PC-9 (cell line): ENCODE measurements at regions not wholly inside any gene's neighbourhood (a gene's known extent, or its start where the extent isn't known, plus 50 kb on each side); places are given as distances from the start of the nearest gene placed in this dataset.
A peak's percentile ranks its signal among the peaks of the same experiment; 100 is the strongest.

Experiments used
- BruUV-seq: library from RNA; stranded (reverse); fragments of 400-500 nt; replicated peaks from 2 replicates; lab custom pipeline; 2021; lab: Mats Ljungman, UMichigan
- CTCF ChIA-PET: fragments of 300-600 bp; sonication (Branson Sonifier 250); formaldehyde crosslinking; loops from one replicate; lab custom pipeline; 2022; ENCODE audit warnings: antibody characterized with exemption; lab: Charles Lee
- POLR2A ChIA-PET: fragments of 300-600 bp; sonication (Branson Sonifier 250); formaldehyde crosslinking; loops from one replicate; lab custom pipeline; 2022; ENCODE audit warnings: antibody characterized with exemption; ENCODE audit not compliant: unreplicated experiment; lab: Charles Lee
- DNase-seq, 2 experiments: peaks; one replicate each; pipeline versions ENCODE4 v3.0.0 to v3.0.0-alpha.2; 2015 to 2022; ENCODE audit warnings: mixed read lengths in 1 of 2
- H2AFZ ChIP-seq: fragments of 200-600 bp; sonication (generic); 2 replicates; pipeline ENCODE4 v1.8.1; 2017; ENCODE audit warnings: antibody characterized with exemption
- H3F3A ChIP-seq: fragments of 200-600 bp; sonication (generic); 2 replicates; pipeline ENCODE4 v1.8.1; 2017; ENCODE audit warnings: antibody characterized with exemption, mild to moderate bottlenecking, low read depth; ENCODE audit not compliant: insufficient read depth
- H3K27ac ChIP-seq: fragments of 200-600 bp; sonication (generic); 2 replicates; pipeline ENCODE4 v1.6.1; 2016; ENCODE audit warnings: mixed run types
- H3K27me3 ChIP-seq: fragments of 200-600 bp; sonication (generic); 2 replicates; pipeline ENCODE4 v1.6.1; 2016; ENCODE audit warnings: low read depth, mixed run types; ENCODE audit not compliant: insufficient read depth
- H3K36me3 ChIP-seq: fragments of 200-600 bp; sonication (generic); 2 replicates; pipeline ENCODE4 v1.6.1; 2016; ENCODE audit warnings: low read depth, mixed run types
- H3K4me1 ChIP-seq: fragments of 200-600 bp; sonication (generic); replicated peaks from 2 replicates; pipeline ENCODE4 v1.6.1; 2016; ENCODE audit warnings: mixed run types; ENCODE audit not compliant: insufficient read depth
- H3K4me2 ChIP-seq: fragments of 200-600 bp; sonication (generic); 2 replicates; pipeline ENCODE4 v1.6.1; 2017; ENCODE audit warnings: mixed run types
- H3K4me3 ChIP-seq: fragments of 200-600 bp; sonication (generic); 2 replicates; pipeline ENCODE4 v1.6.1; 2016; ENCODE audit warnings: mixed run types
- H3K79me2 ChIP-seq: fragments of 200-600 bp; sonication (generic); 2 replicates; pipeline ENCODE4 v1.6.1; 2017; ENCODE audit warnings: low read depth, mixed run types
- H3K9me2 ChIP-seq: fragments of 200-600 bp; sonication (generic); 2 replicates; pipeline ENCODE4 v1.8.1; 2017; ENCODE audit warnings: mild to moderate bottlenecking; ENCODE audit not compliant: insufficient read depth
- H3K9me3 ChIP-seq: fragments of 200-600 bp; sonication (generic); 2 replicates; pipeline ENCODE4 v1.8.1; 2016; ENCODE audit warnings: low read depth; ENCODE audit not compliant: insufficient read depth
- H4K20me1 ChIP-seq: fragments of 200-600 bp; sonication (generic); 2 replicates; pipeline ENCODE4 v1.8.1; 2017; ENCODE audit not compliant: insufficient read depth
- EZH2 ChIP-seq: fragments of 200-600 bp; sonication (generic); IDR thresholded peaks from 2 replicates; pipeline ENCODE4 v1.8.0; 2017; ENCODE audit warnings: antibody characterized with exemption, low read depth
- intact Hi-C: fragments of 100-400 bp; cut with micrococcal nuclease; formaldehyde crosslinking; loops from one replicate; pipeline ENCODE4 v1.10.0; 2022; ENCODE audit not compliant: unreplicated experiment
- TF ChIP-seq, protein P1 (sequence below): fragments of 200-600 bp; sonication (generic); conservative IDR thresholded peaks from 2 replicates; pipeline ENCODE4 v1.6.1; 2017; ENCODE audit warnings: mixed run types, antibody characterized with exemption, mild to moderate bottlenecking, moderate library complexity

- no peak for TF ChIP-seq EZH2
- TF ChIP-seq, protein P1, sequence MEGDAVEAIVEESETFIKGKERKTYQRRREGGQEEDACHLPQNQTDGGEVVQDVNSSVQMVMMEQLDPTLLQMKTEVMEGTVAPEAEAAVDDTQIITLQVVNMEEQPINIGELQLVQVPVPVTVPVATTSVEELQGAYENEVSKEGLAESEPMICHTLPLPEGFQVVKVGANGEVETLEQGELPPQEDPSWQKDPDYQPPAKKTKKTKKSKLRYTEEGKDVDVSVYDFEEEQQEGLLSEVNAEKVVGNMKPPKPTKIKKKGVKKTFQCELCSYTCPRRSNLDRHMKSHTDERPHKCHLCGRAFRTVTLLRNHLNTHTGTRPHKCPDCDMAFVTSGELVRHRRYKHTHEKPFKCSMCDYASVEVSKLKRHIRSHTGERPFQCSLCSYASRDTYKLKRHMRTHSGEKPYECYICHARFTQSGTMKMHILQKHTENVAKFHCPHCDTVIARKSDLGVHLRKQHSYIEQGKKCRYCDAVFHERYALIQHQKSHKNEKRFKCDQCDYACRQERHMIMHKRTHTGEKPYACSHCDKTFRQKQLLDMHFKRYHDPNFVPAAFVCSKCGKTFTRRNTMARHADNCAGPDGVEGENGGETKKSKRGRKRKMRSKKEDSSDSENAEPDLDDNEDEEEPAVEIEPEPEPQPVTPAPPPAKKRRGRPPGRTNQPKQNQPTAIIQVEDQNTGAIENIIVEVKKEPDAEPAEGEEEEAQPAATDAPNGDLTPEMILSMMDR = no peak
- H3K79me2 ChIP-seq = no peaks in the 10 kb centered on the region
- CTCF ChIA-PET = no interaction called here
- POLR2A ChIA-PET = no interaction called here
- no peaks in the 10 kb centered on the region for H3K27me3 ChIP-seq
- H3K9me2 ChIP-seq = peaks cover 3% of the 10 kb centered on the region; the same call in 1 of the 2 replicates
- peak overlapping the region; percentile 26; the same call in 1 of the 2 replicates for H3K4me2 ChIP-seq
- H3K9me3 ChIP-seq = no peaks in the 10 kb centered on the region
- H3K4me1 ChIP-seq = peaks cover 25% of the 10 kb centered on the region
- H3K4me3 ChIP-seq = no peak overlapping the region
- no peak overlapping the region for H3K27ac ChIP-seq
- H3F3A ChIP-seq = peaks cover 5% of the 10 kb centered on the region; the same call in 1 of the 2 replicates
- no TSS peak for BruUV-seq
- no peaks in the 10 kb centered on the region for H3K36me3 ChIP-seq
- DNase-seq = peak in 1 of 2 experiments; percentile 35
- H4K20me1 ChIP-seq = no peaks in the 10 kb centered on the region; the same call in 1 of the 2 replicates
- intact Hi-C loops = no loop called here
- H2AFZ ChIP-seq = no peak overlapping the region
Observed at GRCh38 chr1:221085701-221086375, 206.6 kb downstream of the HLX start.

GRCh38 chr1:221087919-221088318 is 208.7 kb downstream of the HLX start:
- H3K27me3 ChIP-seq = no peaks in the 10 kb centered on the region
- DNase-seq = no peak
- H3K4me2 ChIP-seq = peak overlapping the region; percentile 20; the same call in 1 of the 2 replicates
- ChIA-PET CTCF (no interaction called here), POLR2A (no interaction called here)
- no peaks in the 10 kb centered on the region; the same call in 1 of the 2 replicates for H4K20me1 ChIP-seq
- H3K79me2 ChIP-seq = no peaks in the 10 kb centered on the region
- H3K27ac ChIP-seq = no peak overlapping the region
- peaks cover 25% of the 10 kb centered on the region for H3K4me1 ChIP-seq
- peak overlapping the region; percentile 65 for H2AFZ ChIP-seq
- intact Hi-C loops = no loop called here
- H3K36me3 ChIP-seq = no peaks in the 10 kb centered on the region
- H3K9me3 ChIP-seq = no peaks in the 10 kb centered on the region
- peaks cover 3% of the 10 kb centered on the region; the same call in 1 of the 2 replicates for H3K9me2 ChIP-seq
- no peak for TF ChIP-seq EZH2
- TF ChIP-seq, protein P1 = no peak
- H3K4me3 ChIP-seq = no peak overlapping the region
- BruUV-seq = no TSS peak
- H3F3A ChIP-seq = peaks cover 5% of the 10 kb centered on the region; the same call in 1 of the 2 replicates

DNA sequence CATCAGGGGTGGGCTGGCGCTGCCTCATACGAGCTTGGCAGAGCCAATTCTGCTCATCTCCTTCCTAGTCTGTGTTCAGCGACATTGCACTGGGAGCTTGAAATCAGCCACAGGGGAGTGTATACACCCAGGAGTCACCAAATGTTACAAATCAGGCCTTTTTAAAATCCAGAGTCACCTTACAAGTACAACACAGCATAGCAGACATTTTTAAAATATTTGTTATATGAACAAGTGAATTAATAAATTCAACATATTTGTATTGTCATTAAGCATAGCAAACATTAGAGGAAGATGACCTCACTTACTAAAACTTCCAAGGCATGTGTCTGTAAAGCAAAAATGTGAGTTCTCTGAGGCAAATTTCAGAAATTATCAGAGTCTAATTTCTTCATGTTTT is 210.0 kb downstream of the HLX start:
- TF ChIP-seq EZH2 = no peak
- TF ChIP-seq, protein P1 = no peak
- POLR2A ChIA-PET = no interaction called here
- CTCF ChIA-PET = no interaction called here
- H3K36me3 ChIP-seq = no peaks in the 10 kb centered on the region
- H3K9me3 ChIP-seq = no peaks in the 10 kb centered on the region
- no peaks in the 10 kb centered on the region; the same call in 1 of the 2 replicates for H4K20me1 ChIP-seq
- intact Hi-C loops = no loop called here
- H3K27ac ChIP-seq = peak overlapping the region; percentile 43; the same call in 1 of the 2 replicates
- DNase-seq = peak; percentile 14 to 65
- BruUV-seq = no TSS peak
- H3K9me2 ChIP-seq = peaks cover 3% of the 10 kb centered on the region; the same call in 1 of the 2 replicates
- peaks cover 5% of the 10 kb centered on the region; the same call in 1 of the 2 replicates for H3F3A ChIP-seq
- H3K4me2 ChIP-seq = no peak overlapping the region
- peaks cover 25% of the 10 kb centered on the region for H3K4me1 ChIP-seq
- no peaks in the 10 kb centered on the region for H3K79me2 ChIP-seq
- H3K4me3 ChIP-seq = no peak overlapping the region
- H3K27me3 ChIP-seq = no peaks in the 10 kb centered on the region
- peak overlapping the region; percentile 57; the same call in 1 of the 2 replicates for H2AFZ ChIP-seq
